HG02571 (cell line): ENCODE measurements at regions not wholly inside any gene's neighbourhood (a gene's known extent, or its start where the extent isn't known, plus 50 kb on each side); places are given as distances from the start of the nearest gene placed in this dataset.
"Not testable (repeated sequence)": the region's sequence is repeated elsewhere in the genome, so short reads cannot be mapped to it uniquely, and the experiment has no call there.

ENCODE experiments used
- ATAC-seq: cut with Tn5 transposase; IDR thresholded peaks from one replicate; pipeline ENCODE4 v1.9.1; 2021; ENCODE audit warnings: mild to moderate bottlenecking, moderate library complexity; ENCODE audit not compliant: unreplicated experiment

DNA sequence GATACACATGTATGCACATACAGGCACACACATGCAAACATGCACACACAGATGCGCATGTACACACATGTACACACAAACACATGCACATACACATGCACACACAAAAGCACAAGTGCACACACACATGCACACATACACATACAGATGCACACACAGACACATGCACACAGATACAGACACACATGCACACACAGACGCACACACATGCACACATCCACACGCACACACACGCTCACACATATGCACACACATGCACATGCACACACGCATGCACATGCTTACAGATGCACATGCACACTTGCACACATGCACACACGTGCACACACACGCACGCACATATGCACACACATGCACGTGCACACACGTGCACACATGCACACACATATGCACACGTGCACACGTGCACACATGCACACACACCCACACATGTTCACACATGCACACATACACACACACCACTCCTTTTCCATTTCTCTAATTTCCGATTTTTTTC lies 283.8 kb upstream of the FRG2C start:
- no peak for ATAC-seq

GRCh38 chr3:75384016-75384415 lies 280.1 kb upstream of the FRG2C start:
- not testable (repeated sequence) for ATAC-seq

GRCh38 chr3:75388486-75389124 lies 275.5 kb upstream of the FRG2C start:
- ATAC-seq, result not testable (repeated sequence)

DNA sequence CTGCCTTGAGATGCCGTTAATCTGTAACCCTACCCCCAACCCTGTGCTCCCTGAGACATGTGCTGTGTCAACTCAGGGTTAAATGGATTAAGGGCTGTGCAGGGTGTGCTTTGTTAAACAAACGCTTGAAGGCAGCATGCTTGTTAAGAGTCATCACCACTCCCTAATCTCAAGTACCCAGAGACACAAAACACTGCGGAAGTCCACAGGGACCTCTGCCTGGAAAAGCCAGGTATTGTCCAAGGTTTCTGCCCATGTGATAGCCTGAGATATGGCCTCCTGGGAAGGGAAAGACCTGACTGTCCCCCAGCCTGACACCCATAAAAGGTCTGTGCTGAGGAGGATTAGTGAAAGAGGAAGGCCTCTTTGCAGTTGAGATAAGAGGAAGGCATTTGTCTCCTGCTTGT lies 270.8 kb upstream of the FRG2C start:
- not testable (repeated sequence) for ATAC-seq

DNA sequence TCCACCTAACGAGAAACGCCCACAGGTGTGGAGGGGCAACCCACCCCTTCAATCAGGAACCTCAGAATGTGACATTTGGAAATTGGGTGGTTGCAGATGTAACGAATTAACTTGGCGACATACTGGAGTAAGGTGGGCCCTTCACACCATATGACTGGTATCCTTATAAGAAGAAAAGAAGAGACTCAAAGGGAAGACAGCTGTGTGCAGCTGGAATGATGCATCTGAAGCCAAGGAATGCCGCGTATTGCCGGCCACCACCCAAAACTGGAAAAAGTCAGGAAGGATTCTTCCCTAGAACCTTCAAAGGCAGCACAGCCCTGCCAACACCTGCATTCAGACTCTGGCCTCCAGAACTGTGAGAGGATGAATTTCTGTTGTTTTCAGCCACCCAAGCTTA lies 270.0 kb upstream of the FRG2C start:
- not testable (repeated sequence) for ATAC-seq

DNA sequence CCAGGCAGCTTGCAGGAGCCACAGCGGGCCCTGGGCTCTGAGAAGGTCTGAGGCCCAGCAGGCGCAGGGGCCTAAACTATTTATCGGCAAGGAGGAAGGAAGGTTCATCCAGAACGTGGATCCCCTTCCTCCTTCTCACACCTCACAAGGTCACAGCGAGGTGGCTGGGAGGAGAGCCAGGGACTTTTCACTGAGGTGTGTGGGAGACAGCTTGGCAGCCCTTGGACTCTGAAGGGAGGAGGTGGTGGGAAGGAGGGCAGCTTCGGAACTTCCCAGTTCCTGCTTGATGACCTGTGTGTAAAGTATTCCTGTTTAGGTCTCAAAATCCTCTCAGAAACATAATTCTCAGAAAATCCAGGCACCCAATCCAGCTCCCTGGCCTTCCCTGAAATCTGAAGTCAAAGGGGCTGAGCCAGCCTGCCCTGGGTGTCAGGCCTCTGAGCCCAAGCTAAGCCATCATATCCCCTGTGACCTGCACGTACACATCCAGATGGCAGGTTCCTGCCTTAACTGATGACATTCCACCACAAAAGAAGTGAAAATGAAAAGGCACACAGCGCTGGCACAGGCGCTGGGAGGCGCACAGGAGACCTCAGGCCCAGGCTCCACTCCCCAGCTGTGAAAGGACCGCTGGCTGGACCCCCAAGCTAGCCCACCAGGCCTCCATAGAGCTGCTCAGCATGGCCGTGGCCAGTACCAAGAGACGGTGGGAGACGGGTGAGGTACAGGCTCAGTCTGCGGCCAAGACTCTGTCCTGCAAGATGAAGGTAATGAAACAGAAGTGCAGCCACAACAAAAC lies 269.4 kb upstream of the FRG2C start:
- ATAC-seq, result not testable (repeated sequence)

DNA sequence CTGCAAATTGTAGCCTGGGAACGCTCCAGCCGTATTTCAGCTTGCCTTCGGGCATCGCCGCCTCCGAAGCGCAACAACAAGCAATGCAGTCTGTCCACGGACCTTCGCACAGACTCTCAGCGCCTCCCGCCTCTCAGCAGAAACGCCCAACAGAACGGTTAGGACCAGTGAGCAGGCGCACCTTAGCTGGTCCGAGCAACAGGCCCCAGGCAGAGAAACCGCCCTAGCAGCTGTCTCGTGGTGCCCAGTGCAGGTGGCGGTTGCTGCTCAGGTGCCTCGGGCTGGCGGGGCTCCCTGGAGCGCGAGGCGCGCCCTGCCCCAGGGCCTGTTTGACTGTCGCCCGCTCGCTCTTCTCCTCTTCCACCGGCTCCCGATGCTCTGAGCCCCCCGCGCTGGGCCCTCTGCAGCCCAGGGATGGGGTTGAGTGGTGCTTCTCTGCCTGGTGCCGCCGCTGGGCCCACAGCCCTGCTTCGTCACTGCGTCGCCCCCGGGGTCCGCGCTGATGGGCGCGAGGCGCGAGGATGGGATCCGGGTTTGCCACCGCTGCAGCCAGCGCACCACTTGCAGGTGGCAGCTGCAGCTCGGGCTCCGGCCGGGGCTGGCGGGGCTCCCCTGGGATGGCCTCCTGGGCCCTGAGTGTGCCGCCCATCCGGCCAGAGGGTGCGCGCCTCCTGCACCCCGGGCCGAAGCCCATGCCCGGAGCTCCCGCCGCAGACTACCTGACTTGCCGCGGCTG lies 268.4 kb upstream of the FRG2C start:
- ATAC-seq, result no peak

DNA sequence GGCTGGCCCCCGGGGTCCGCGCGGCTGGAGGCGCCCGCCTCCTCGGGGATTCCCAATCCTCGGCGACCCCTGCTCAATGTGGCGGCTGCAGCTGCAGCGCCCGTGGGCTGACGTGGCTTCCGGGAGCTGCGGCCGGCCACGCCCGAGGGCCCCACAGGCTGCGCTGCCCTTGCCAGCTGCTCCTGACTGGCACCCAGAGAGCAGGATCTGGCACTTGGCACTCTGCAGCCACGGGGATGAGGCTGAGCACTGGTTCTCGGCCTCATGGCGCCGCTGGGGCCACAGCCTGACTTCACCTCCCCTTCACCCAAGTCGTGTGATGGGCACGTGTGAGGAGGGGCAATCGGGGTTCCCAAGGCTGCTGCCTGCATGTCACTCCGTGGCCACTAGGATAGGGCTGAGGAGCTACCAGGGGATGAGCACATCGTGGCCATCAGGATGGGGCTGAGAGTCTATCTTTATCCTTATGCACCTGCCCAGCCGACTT lies 267.8 kb upstream of the FRG2C start:
- no peak for ATAC-seq

- not testable (repeated sequence) for ATAC-seq
Measured at GRCh38 chr3:75397486-75397885, 266.6 kb upstream of the FRG2C start.

DNA sequence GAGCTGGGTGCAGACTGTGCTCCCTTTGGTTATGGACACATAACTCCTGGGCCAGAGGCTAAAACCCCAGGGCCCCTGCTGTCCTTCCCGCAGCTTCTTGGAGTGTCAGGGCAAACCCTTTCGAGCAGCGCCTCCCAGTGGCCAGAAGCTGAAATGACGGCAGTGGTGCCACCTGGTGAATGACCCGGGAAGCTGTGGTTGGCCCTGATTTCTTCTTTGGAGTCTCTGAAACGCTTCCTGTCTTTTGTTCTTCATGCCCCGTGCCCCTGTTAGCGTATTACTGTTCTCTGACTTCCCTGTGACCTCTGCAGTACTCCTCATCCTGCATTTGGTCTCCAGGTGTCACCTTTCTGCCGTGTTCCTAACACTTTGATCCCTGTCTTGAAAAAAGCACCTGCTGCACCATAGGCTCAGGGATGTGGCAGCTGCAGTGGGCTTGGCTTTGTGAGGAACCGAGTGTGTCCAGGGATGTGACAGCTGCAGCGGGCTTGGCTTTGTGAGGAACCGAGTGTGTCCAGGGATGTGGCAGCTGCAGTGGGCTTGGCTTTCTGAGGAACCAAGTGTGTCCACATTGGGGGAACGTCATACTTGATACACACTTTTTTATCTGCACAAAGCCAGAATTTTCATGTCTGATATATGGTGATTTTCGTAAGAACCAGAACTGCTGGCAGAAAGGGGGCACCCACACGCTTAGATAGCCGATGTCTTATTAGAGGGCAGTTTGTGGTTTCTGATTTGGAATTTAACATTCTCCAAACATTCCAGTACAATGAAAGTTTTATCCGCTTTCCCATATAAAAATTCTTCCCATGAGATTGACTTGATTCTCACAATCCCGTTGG lies 241.8 kb upstream of the FRG2C start:
- ATAC-seq, result not testable (repeated sequence)

GRCh38 chr3:75425379-75425778 lies 238.7 kb upstream of the FRG2C start:
- not testable (repeated sequence) for ATAC-seq

DNA sequence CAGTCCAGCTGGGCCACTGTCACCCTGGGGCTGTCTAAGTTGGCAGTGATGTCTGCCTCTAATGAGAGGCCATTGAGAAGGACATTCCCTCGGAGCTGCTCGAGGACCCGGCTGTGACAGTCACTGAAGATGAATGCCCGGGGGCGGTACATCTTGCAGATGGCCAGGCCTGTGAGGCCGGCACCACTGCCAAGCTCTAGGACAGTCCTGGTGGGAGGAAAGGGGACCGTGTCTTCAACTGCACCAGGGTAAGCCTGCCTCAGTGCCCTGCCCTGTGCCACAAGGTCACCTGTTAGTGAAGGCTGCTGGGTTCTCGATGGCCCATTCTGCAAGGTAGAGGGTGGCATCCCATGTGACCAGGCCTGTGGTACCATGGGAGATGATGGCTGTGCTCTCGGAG lies 236.6 kb upstream of the FRG2C start:
- ATAC-seq, result not testable (repeated sequence)

DNA sequence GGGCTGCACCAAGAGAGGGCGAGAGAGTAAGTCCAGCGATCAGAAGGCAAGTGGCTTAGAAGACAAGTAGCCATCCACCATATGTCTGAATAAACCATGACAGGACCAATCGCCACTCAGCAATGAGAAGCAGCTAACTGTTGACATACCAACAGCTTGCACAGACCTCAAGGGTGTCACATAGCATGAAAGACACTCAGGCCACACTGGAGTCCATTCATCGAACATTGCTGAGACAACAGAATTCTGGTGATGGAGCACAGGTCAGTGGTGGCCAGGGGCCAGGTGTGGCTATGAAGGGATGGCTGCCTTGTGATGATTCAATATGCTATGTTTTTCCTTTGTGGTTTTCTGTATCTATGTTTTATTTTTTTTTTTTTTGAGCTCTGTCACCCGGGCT lies 236.2 kb upstream of the FRG2C start:
- ATAC-seq, result not testable (repeated sequence)

DNA sequence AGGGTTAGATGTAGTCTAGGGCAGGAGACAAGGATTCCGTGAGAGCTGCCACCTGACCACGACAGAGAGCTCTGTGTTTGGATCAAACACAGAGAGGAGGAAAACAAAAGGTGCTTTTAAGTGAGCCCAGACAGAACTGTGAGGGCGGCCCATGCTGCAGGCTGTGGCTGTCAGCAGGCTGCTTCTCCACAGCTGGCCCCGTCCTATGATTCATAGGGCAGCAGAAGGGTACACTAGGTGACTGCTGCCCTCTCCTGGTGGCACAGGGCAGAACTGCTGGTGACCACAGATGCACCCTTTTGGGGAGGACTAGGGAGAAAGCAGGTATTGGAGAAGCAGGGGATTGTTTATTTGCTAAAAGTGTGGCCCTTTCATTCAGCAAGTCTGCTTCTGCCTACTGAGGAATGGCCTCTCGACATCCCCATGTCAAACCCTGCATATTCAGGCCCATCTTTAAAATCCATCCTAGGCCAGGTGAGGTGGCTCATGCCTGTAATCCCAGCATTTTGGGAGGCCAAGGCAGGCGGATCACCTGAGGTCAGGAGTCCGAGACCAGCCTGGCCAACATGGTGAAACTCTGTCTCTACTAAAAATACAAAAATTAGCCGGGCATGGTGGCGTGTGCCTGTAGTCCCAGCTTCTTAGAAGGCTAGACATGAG lies 234.4 kb upstream of the FRG2C start:
- ATAC-seq, result not testable (repeated sequence)

- ATAC-seq, result not testable (repeated sequence)
Measured at GRCh38 chr3:75430406-75430805, 233.7 kb upstream of the FRG2C start.

DNA sequence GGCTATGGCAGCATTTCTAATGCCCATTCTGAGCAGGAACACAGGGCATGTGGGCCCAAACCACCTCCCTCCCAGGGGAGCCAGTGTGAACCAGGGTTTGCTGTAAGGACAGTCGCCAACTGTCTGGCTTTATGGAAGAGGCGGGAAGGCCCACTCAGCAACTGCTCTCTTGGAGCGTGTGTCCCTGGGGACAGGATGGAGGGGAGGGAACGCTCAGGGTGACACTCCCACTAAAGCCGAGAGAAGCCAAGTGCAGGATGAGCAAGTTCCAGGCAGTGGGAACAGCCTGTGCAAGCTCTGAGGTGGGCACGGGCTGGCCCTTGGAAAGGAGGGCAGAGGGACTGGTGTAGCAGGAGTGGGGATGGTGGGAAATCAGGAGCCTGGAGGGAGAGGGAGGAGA lies 233.0 kb upstream of the FRG2C start:
- not testable (repeated sequence) for ATAC-seq

DNA sequence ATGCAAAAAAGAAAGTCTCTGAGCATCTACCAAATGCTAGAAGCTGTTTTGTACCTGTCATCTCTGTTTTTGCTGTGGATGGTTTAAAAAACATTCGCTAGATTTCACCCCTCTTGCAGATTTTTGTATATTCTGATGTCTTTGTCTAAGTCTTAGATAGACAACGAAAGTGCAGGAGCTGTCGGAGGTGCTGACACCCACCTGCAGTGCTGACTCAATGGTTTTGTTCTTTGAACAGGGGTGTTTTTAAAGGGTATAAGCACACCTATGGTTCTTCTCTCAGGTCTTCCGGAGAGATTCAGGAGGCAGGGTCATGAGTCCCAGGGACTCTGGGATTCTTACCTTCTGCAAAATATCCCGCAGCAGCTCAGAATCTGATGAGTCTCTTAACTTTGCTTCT lies 231.7 kb upstream of the FRG2C start:
- ATAC-seq, result not testable (repeated sequence)

DNA sequence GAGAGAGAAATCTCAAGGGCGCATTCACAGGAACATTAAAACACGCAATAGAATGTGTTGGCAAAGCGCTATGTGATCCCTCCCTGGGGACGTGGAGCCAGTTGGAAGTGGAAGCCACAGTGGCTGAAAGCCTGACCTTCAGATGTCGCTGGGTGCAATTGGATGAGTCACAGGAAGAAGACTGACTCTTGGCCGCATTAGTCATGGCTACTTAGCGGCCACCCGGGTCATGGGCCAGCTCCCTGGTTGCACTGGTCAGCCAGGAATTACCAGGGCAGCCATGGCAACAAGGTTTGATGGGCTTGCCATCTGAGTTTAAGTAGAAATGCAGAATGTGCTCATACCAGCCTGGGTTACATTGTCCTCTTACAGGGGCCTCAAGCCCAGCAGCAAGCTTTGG lies 231.2 kb upstream of the FRG2C start:
- not testable (repeated sequence) for ATAC-seq

GRCh38 chr3:75433295-75433694 lies 230.8 kb upstream of the FRG2C start:
- ATAC-seq, result not testable (repeated sequence)
